Common myeloid progenitor, CD34-positive (primary cell): ENCODE measurements at regions not wholly inside any gene's neighbourhood (a gene's known extent, or its start where the extent isn't known, plus 50 kb on each side); places are given as distances from the start of the nearest gene placed in this dataset.

Source experiments
- CTCF ChIA-PET: fragments of 350-600 bp; sonication (Branson Sonifier 250); formaldehyde crosslinking; loops from one replicate; lab custom pipeline; 2021; ENCODE audit warnings: antibody characterized with exemption; lab: Charles Lee
- POLR2A ChIA-PET: fragments of 350-600 bp; sonication (Branson Sonifier 250); formaldehyde crosslinking; loops from one replicate; lab custom pipeline; 2021; ENCODE audit warnings: antibody characterized with exemption; lab: Charles Lee
- DNase-seq, 3 donors: peaks; one replicate each; pipeline versions ENCODE4 v3.0.0 to v3.0.0-alpha.2; 2013
- H3K27ac ChIP-seq, 2 experiments: 1 replicate in 1 of 2; 2 replicates in 1 of 2; pipeline ENCODE4 v1.7.0; 2013; ENCODE audit warnings: inconsistent platforms in 2 of 2, low read length in 2 of 2, mild to moderate bottlenecking in 2 of 2, low read depth in 1 of 2, moderate library complexity in 1 of 2; ENCODE audit not compliant: severe bottlenecking in 2 of 2, insufficient read depth in 1 of 2, poor library complexity in 1 of 2
- H3K27me3 ChIP-seq, 5 experiments: replicated peaks in 2 of 5; 1 replicate in 3 of 5; 2 replicates in 2 of 5; pipeline versions ENCODE4 v1.6.1 to v1.7.0; 2013; ENCODE audit warnings: low read length in 4 of 5, mild to moderate bottlenecking in 2 of 5, moderate library complexity in 2 of 5, inconsistent platforms in 1 of 5; ENCODE audit not compliant: insufficient read depth in 5 of 5, control insufficient read depth in 4 of 5
- H3K36me3 ChIP-seq, 4 experiments: 1 replicate in 2 of 4; 2 replicates in 2 of 4; pipeline versions ENCODE4 v1.6.1 to v1.7.0; 2013; ENCODE audit warnings: low read length in 3 of 4, control low read depth in 1 of 4, mild to moderate bottlenecking in 1 of 4; ENCODE audit not compliant: control insufficient read depth in 4 of 4, insufficient read depth in 4 of 4
- H3K4me1 ChIP-seq, 4 experiments: 1 replicate in 3 of 4; 2 replicates in 1 of 4; pipeline versions ENCODE4 v1.6.1 to v1.7.1; 2013; ENCODE audit warnings: low read length in 3 of 4, mild to moderate bottlenecking in 3 of 4, control low read depth in 1 of 4, inconsistent platforms in 1 of 4, moderate library complexity in 1 of 4; ENCODE audit not compliant: control insufficient read depth in 4 of 4, insufficient read depth in 4 of 4; ENCODE audit errors: control extremely low read depth in 1 of 4
- H3K4me3 ChIP-seq, 7 experiments: 1 replicate in 4 of 7; 2 replicates in 3 of 7; pipeline versions ENCODE4 v1.5.1 to v1.7.0; 2013; ENCODE audit warnings: mild to moderate bottlenecking in 7 of 7, low read length in 6 of 7, moderate library complexity in 6 of 7, inconsistent platforms in 2 of 7, low read depth in 2 of 7, control low read depth in 1 of 7; ENCODE audit not compliant: insufficient read depth in 4 of 7, control insufficient read depth in 1 of 7; ENCODE audit errors: extremely low read depth in 1 of 7
- H3K9me3 ChIP-seq, 5 experiments: 1 replicate in 4 of 5; 2 replicates in 1 of 5; pipeline versions ENCODE4 v1.6.1 to v1.7.1; 2013; ENCODE audit warnings: low read length in 4 of 5, mild to moderate bottlenecking in 2 of 5, inconsistent platforms in 1 of 5, low read depth in 1 of 5, moderate library complexity in 1 of 5; ENCODE audit not compliant: control insufficient read depth in 4 of 5, insufficient read depth in 2 of 5; ENCODE audit errors: control extremely low read depth in 1 of 5
- WGBS: methylation state at CpG from one replicate; pipeline ENCODE4 v1.1.5; 2013; ENCODE audit not compliant: insufficient coverage; 5-methylcytosine and 5-hydroxymethylcytosine counted together

DNA sequence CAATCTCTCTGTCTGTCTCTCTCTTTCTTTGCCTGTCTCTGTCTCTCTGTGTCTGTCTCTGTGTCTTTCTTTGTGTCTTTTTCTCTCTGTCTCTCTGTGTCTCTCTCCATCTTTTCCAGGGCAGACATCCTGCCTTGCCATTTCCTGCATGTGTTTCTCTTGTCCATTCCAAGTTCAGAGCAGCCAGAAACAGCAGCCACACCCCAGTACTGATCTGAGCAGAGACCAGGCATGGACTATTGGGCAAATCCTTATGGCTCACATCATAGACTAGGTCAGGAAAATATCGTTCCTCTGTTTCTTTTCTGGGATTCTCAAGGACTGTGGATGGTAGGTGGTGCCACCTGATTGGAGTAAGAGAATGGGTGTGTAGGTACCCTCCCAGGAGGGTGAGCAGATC is 95.8 kb downstream of the RAMP3 start:
- Histone ChIP-seq H3K4me3 (no peak overlapping the region), H3K36me3 (no peaks in the 10 kb centered on the region), H3K4me1 (no peaks in the 10 kb centered on the region), H3K27me3 (peaks cover 0 to 9% (median 4%) of the 10 kb centered on the region in 5 experiments), H3K9me3 (peaks cover 0 to 3% (median 0%) of the 10 kb centered on the region in 5 experiments), H3K27ac (no peak overlapping the region)
- ChIA-PET POLR2A (no interaction called here), CTCF (no interaction called here)
- 100% methylated on average over 1 of the region's 1 CpG for WGBS
- no peak for DNase-seq

GRCh38 chr7:45255187-45255586 is 97.6 kb downstream of the RAMP3 start:
- DNase-seq = no peak
- WGBS = 98% methylated on average over 6 of the region's 7 CpGs
- ChIA-PET POLR2A (no interaction called here), CTCF (interaction anchor here (1.2 kb wide), 1 partner anchor 12 kb away, joined by 4 read pairs; no protein-coding TSS in a partner anchor)
- Histone ChIP-seq H3K9me3 (peaks cover 0 to 3% (median 0%) of the 10 kb centered on the region in 5 experiments), H3K4me1 (no peaks in the 10 kb centered on the region), H3K4me3 (no peak overlapping the region), H3K27ac (no peak overlapping the region), H3K27me3 (peaks cover 0 to 15% (median 4%) of the 10 kb centered on the region in 5 experiments), H3K36me3 (no peaks in the 10 kb centered on the region)

DNA sequence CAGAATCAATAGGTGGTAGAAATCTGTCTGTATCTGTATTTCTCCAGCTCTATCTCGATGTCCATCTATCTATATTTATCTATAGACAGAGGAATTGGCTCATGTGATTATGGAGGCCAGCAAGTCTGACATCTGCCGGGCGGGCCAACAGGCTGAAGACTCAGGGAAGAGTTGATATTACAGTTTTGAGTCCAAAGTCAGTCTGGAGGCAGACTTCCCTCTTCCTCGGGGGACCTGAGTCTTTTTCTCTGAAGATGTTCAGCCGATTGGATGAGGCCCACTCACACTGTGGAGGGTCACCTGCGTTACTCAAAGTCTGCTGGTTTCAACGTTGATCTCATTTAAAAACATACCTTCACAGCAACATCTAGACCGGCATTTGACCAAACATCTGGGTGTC is 98.7 kb downstream of the RAMP3 start:
- Histone ChIP-seq H3K4me3 (no peak overlapping the region), H3K27me3 (peaks cover 0 to 15% (median 5%) of the 10 kb centered on the region in 5 experiments), H3K27ac (no peak overlapping the region), H3K36me3 (no peaks in the 10 kb centered on the region), H3K9me3 (peaks cover 0 to 3% (median 0%) of the 10 kb centered on the region in 5 experiments), H3K4me1 (no peaks in the 10 kb centered on the region)
- ChIA-PET POLR2A (no interaction called here), CTCF (interaction anchor here (1.1 to 5.7 kb wide), 2 partner anchors 44 to 101 kb away, joined by 3 to 57 read pairs; partner anchors contain the start of gene RAMP3)
- WGBS = 78% methylated on average over 6 of the region's 8 CpGs
- DNase-seq = no peak

DNA sequence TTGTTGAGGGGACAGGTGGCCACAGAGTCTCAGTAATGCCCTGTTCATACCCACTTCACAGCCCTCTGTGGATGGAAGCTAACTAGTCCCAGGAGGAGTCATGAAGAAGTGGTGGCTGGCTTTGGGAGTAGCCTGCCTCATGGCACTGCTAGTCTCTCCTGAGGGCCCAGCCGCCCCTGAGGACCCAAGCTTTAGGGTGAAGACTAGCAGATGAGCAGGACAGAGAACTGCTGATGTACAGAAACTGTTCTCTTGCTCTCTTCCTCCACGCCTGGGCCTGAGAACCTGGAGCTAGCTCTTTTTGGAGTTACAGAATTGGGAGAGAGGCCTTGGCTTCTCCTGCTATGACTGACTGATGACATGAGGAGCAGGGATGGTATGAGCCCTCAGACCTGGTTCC is 99.2 kb downstream of the RAMP3 start:
- no peak overlapping the region for H3K4me3 ChIP-seq
- H3K4me1 ChIP-seq = no peaks in the 10 kb centered on the region
- ChIA-PET CTCF (interaction anchor here (5.7 kb wide), 1 partner anchor 102 kb away, joined by 57 read pairs; the partner anchor contains the start of gene RAMP3), POLR2A (no interaction called here)
- WGBS = 100% methylated on average over 2 of the region's 2 CpGs
- H3K27me3 ChIP-seq = peaks cover 0 to 15% (median 5%) of the 10 kb centered on the region in 5 experiments
- no peaks in the 10 kb centered on the region for H3K36me3 ChIP-seq
- no peak overlapping the region for H3K27ac ChIP-seq
- peaks cover 0 to 3% (median 0%) of the 10 kb centered on the region in 5 experiments for H3K9me3 ChIP-seq
- no peak for DNase-seq

DNA sequence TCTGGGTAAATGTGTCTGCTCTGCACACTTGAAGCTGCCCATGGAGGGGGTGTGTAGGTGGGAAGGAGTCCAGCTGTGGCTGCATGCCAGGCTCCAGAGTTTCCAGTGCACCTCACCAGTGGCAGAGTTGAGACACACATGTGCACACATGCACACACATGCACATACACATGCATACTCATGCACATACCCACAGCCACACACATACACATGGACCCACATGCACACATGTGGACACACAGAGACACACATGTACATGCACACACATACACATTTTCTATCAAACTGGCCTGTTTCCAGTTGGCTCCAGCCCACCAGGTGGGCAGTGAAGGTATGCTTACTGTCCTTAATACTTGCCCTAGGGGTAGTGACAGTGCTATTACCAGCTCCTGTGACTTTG is 99.7 kb downstream of the RAMP3 start:
- CTCF ChIA-PET = interaction anchor here (5.7 kb wide), 1 partner anchor 102 kb away, joined by 57 read pairs; the partner anchor contains the start of gene RAMP3
- Histone ChIP-seq H3K27ac (no peak overlapping the region), H3K36me3 (no peaks in the 10 kb centered on the region), H3K4me3 (no peak overlapping the region), H3K27me3 (peaks cover 0 to 15% (median 5%) of the 10 kb centered on the region in 5 experiments), H3K9me3 (peaks cover 0 to 3% (median 0%) of the 10 kb centered on the region in 5 experiments), H3K4me1 (no peaks in the 10 kb centered on the region)
- DNase-seq = no peak
- POLR2A ChIA-PET = no interaction called here

GRCh38 chr7:45258533-45259226 is 101.1 kb downstream of the RAMP3 start:
- Histone ChIP-seq H3K27me3 (peaks cover 0 to 12% (median 5%) of the 10 kb centered on the region in 5 experiments), H3K4me3 (no peak overlapping the region), H3K27ac (no peak overlapping the region), H3K9me3 (peaks cover 0 to 3% (median 0%) of the 10 kb centered on the region in 5 experiments), H3K4me1 (no peaks in the 10 kb centered on the region), H3K36me3 (no peaks in the 10 kb centered on the region)
- 67% methylated on average over 3 of the region's 5 CpGs for WGBS
- CTCF ChIA-PET = interaction anchor here (1.0 to 5.7 kb wide), 7 partner anchors 10 to 104 kb away, joined by 3 to 57 read pairs (median 4); partner anchors contain the start of gene RAMP3
- no peak for DNase-seq
- POLR2A ChIA-PET = no interaction called here

DNA sequence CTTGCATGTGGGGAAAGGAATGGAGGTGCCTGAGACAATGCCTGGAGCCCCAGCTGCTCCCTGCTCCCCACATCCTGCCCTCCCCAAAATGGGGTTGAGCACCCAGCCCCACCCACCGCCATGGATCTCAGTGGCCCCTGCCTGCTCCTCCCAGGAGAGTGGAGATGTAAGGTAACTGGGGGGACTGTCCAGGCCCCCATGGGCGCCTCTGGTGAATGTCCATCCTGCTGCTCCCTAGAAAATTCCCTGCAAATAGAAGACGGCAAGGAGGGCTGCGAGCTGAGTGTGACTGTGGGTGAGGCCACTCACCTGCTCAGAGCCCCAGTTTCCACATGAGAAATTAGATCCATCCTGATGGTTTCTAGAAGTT is 101.6 kb downstream of the RAMP3 start:
- ChIA-PET CTCF (interaction anchor here (1.0 to 5.7 kb wide), 7 partner anchors 9 to 104 kb away, joined by 3 to 57 read pairs (median 4); partner anchors contain the start of gene RAMP3), POLR2A (no interaction called here)
- H3K4me1 ChIP-seq = no peaks in the 10 kb centered on the region
- peaks cover 0 to 3% (median 0%) of the 10 kb centered on the region in 5 experiments for H3K9me3 ChIP-seq
- no peak for DNase-seq
- H3K27ac ChIP-seq = no peak overlapping the region
- no peak overlapping the region for H3K4me3 ChIP-seq
- WGBS = 95% methylated on average over 3 of the region's 4 CpGs
- no peaks in the 10 kb centered on the region for H3K36me3 ChIP-seq
- peaks cover 0 to 12% (median 5%) of the 10 kb centered on the region in 5 experiments for H3K27me3 ChIP-seq
